WTC11 (cell line): ENCODE measurements at regions not wholly inside any gene's neighbourhood (a gene's known extent, or its start where the extent isn't known, plus 50 kb on each side); places are given as distances from the start of the nearest gene placed in this dataset.

Experiments
- ESRRA ChIP-seq: sonication (generic); formaldehyde crosslinking; IDR thresholded peaks from 2 replicates; pipeline ENCODE4 v1.8.1; 2022; ENCODE audit warnings: mild to moderate bottlenecking, missing genetic modification reagents, borderline replicate concordance
- USF1 ChIP-seq: sonication (generic); formaldehyde crosslinking; IDR thresholded peaks from 2 replicates; pipeline ENCODE4 v1.8.0; 2022; ENCODE audit warnings: mild to moderate bottlenecking, missing genetic modification reagents
- ZBTB21 ChIP-seq: sonication (generic); formaldehyde crosslinking; IDR thresholded peaks from 2 replicates; pipeline ENCODE4 v1.8.1; 2023; ENCODE audit warnings: mild to moderate bottlenecking, missing genetic modification reagents, borderline replicate concordance
- TF ChIP-seq, protein P1 (sequence below): fragments of 200-600 bp; IDR thresholded peaks from 2 replicates; pipeline ENCODE4 v1.8.0; 2022; ENCODE audit warnings: antibody characterized with exemption
- TF ChIP-seq, protein P2 (sequence below): sonication (generic); formaldehyde crosslinking; IDR thresholded peaks from 2 replicates; pipeline ENCODE4 v1.8.1; 2022; ENCODE audit warnings: low read depth, mild to moderate bottlenecking, moderate library complexity, missing genetic modification reagents, borderline replicate concordance
- TF ChIP-seq, protein P3 (sequence below): sonication (generic); formaldehyde crosslinking; IDR thresholded peaks from 2 replicates; pipeline ENCODE4 v1.8.1; 2023; ENCODE audit warnings: mild to moderate bottlenecking, missing genetic modification reagents

- TF ChIP-seq, protein P1, sequence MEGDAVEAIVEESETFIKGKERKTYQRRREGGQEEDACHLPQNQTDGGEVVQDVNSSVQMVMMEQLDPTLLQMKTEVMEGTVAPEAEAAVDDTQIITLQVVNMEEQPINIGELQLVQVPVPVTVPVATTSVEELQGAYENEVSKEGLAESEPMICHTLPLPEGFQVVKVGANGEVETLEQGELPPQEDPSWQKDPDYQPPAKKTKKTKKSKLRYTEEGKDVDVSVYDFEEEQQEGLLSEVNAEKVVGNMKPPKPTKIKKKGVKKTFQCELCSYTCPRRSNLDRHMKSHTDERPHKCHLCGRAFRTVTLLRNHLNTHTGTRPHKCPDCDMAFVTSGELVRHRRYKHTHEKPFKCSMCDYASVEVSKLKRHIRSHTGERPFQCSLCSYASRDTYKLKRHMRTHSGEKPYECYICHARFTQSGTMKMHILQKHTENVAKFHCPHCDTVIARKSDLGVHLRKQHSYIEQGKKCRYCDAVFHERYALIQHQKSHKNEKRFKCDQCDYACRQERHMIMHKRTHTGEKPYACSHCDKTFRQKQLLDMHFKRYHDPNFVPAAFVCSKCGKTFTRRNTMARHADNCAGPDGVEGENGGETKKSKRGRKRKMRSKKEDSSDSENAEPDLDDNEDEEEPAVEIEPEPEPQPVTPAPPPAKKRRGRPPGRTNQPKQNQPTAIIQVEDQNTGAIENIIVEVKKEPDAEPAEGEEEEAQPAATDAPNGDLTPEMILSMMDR: no peak
- no peak for TF ChIP-seq ESRRA (CRISPR knock-in tag)
- no peak for TF ChIP-seq USF1
- no peak for TF ChIP-seq ZBTB21 (CRISPR knock-in tag)
- TF ChIP-seq, protein P2, sequence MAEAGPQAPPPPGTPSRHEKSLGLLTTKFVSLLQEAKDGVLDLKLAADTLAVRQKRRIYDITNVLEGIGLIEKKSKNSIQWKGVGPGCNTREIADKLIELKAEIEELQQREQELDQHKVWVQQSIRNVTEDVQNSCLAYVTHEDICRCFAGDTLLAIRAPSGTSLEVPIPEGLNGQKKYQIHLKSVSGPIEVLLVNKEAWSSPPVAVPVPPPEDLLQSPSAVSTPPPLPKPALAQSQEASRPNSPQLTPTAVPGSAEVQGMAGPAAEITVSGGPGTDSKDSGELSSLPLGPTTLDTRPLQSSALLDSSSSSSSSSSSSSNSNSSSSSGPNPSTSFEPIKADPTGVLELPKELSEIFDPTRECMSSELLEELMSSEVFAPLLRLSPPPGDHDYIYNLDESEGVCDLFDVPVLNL (CRISPR knock-in tag): no peak
- TF ChIP-seq, protein P3, sequence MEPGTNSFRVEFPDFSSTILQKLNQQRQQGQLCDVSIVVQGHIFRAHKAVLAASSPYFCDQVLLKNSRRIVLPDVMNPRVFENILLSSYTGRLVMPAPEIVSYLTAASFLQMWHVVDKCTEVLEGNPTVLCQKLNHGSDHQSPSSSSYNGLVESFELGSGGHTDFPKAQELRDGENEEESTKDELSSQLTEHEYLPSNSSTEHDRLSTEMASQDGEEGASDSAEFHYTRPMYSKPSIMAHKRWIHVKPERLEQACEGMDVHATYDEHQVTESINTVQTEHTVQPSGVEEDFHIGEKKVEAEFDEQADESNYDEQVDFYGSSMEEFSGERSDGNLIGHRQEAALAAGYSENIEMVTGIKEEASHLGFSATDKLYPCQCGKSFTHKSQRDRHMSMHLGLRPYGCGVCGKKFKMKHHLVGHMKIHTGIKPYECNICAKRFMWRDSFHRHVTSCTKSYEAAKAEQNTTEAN (CRISPR knock-in tag): no peak
Observed at GRCh38 chr16:49020436-49020835, 261.2 kb downstream of the CBLN1 start.
